IPS-18a (cell line): ENCODE measurements at regions not wholly inside any gene's neighbourhood (a gene's known extent, or its start where the extent isn't known, plus 50 kb on each side); places are given as distances from the start of the nearest gene placed in this dataset.

Source experiments
- H3K27ac ChIP-seq: one replicate; pipeline ENCODE4 v1.5.1; 2013; ENCODE audit warnings: low read length
- H3K27me3 ChIP-seq: one replicate; pipeline ENCODE4 v1.6.1; 2013; ENCODE audit warnings: mild to moderate bottlenecking, low read length; ENCODE audit not compliant: control insufficient read depth, insufficient read depth
- H3K36me3 ChIP-seq: one replicate; pipeline ENCODE4 v1.6.1; 2013; ENCODE audit warnings: low read depth, low read length; ENCODE audit not compliant: control insufficient read depth
- H3K4me1 ChIP-seq: one replicate; pipeline ENCODE4 v1.6.1; 2013; ENCODE audit warnings: low read depth, low read length; ENCODE audit not compliant: control insufficient read depth
- H3K4me3 ChIP-seq: one replicate; pipeline ENCODE4 v1.5.1; 2013; ENCODE audit warnings: low read length
- H3K9ac ChIP-seq: one replicate; pipeline ENCODE4 v1.6.1; 2013; ENCODE audit warnings: mild to moderate bottlenecking, low read length, moderate library complexity
- H3K9me3 ChIP-seq: one replicate; pipeline ENCODE4 v1.6.1; 2013; ENCODE audit warnings: low read depth, low read length; ENCODE audit not compliant: control insufficient read depth

GRCh38 chr10:43885842-43886241 lies 237.2 kb upstream of the ZNF32 start:
- Histone ChIP-seq H3K9me3 (no peaks in the 10 kb centered on the region), H3K27ac (no peak overlapping the region), H3K9ac (no peak overlapping the region), H3K4me3 (no peak overlapping the region), H3K27me3 (no peaks in the 10 kb centered on the region), H3K4me1 (peaks cover 4% of the 10 kb centered on the region), H3K36me3 (no peaks in the 10 kb centered on the region)

GRCh38 chr10:43885252-43885651 lies 236.6 kb upstream of the ZNF32 start:
- no peak overlapping the region for H3K27ac ChIP-seq
- no peak overlapping the region for H3K9ac ChIP-seq
- no peaks in the 10 kb centered on the region for H3K36me3 ChIP-seq
- no peak overlapping the region for H3K4me3 ChIP-seq
- H3K27me3 ChIP-seq, result no peaks in the 10 kb centered on the region
- no peaks in the 10 kb centered on the region for H3K9me3 ChIP-seq
- peaks cover 4% of the 10 kb centered on the region for H3K4me1 ChIP-seq

DNA sequence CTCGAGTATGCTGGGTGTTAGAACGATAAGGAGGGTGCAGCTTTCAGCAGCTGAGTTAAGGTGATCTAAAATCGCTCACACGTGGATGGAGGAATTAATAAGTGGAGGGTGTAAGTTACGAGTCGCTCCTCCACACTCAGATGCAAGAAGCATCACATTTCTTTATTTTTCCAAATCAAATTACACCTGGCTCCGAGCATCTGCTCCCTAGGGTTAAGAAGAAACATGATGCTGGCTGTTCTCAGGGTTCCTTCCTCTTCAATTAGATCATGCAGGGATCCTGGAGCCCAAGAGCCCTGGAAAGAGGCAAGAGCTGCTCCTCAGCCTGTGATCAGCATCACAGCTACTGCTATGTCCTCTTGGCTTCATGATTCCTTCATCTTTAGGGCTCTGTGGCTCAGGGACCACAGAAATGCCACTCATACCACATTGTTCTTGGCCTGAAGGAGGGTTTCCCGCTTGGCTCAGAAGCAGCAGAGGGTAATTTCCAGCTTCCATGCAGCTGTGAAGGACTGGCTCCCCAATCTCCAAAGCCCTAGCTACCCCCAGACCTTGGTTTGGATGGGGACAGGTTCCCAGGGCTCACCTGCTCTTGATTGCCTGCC lies 235.9 kb upstream of the ZNF32 start:
- H3K4me1 ChIP-seq, result peaks cover 4% of the 10 kb centered on the region
- H3K27ac ChIP-seq, result no peak overlapping the region
- no peaks in the 10 kb centered on the region for H3K9me3 ChIP-seq
- no peak overlapping the region for H3K4me3 ChIP-seq
- H3K36me3 ChIP-seq, result no peaks in the 10 kb centered on the region
- H3K27me3 ChIP-seq, result no peaks in the 10 kb centered on the region
- no peak overlapping the region for H3K9ac ChIP-seq

GRCh38 chr10:43882711-43883110 lies 234.0 kb upstream of the ZNF32 start:
- Histone ChIP-seq H3K4me3 (no peak overlapping the region), H3K9me3 (no peaks in the 10 kb centered on the region), H3K27ac (no peak overlapping the region), H3K4me1 (peaks cover 4% of the 10 kb centered on the region), H3K36me3 (no peaks in the 10 kb centered on the region), H3K27me3 (no peaks in the 10 kb centered on the region), H3K9ac (no peak overlapping the region)

- H3K4me3 ChIP-seq, result no peak overlapping the region
- no peak overlapping the region for H3K27ac ChIP-seq
- H3K9me3 ChIP-seq, result no peaks in the 10 kb centered on the region
- peaks cover 4% of the 10 kb centered on the region for H3K4me1 ChIP-seq
- no peaks in the 10 kb centered on the region for H3K36me3 ChIP-seq
- H3K27me3 ChIP-seq, result no peaks in the 10 kb centered on the region
- H3K9ac ChIP-seq, result no peak overlapping the region
Measured at GRCh38 chr10:43881657-43882056, 233.0 kb upstream of the ZNF32 start.

- peaks cover 4% of the 10 kb centered on the region for H3K4me1 ChIP-seq
- no peak overlapping the region for H3K4me3 ChIP-seq
- no peaks in the 10 kb centered on the region for H3K9me3 ChIP-seq
- no peaks in the 10 kb centered on the region for H3K27me3 ChIP-seq
- no peak overlapping the region for H3K9ac ChIP-seq
- H3K27ac ChIP-seq, result no peak overlapping the region
- no peaks in the 10 kb centered on the region for H3K36me3 ChIP-seq
Measured at GRCh38 chr10:43880160-43880559, 231.5 kb upstream of the ZNF32 start.

DNA sequence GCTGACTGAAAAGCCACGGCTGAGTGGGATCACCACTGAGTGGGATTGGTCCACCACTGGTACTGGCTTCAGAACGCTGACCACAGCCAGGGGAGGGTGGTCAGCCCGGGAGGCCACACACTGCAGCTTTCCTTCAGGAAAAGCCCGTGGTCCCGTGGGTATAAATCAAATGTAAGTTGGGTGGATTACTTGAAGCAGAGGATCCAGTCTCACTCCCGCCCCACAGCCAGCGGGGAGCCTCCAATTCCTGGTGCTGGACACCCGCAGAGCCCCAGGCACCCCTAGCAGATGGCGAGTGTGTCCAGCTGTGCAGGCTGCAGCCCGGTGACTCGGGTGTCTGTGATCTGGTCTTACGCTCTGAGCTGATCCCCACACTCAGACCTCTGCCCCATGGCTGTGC lies 231.1 kb upstream of the ZNF32 start:
- Histone ChIP-seq H3K4me1 (peaks cover 4% of the 10 kb centered on the region), H3K27ac (no peak overlapping the region), H3K27me3 (no peaks in the 10 kb centered on the region), H3K9me3 (no peaks in the 10 kb centered on the region), H3K4me3 (no peak overlapping the region), H3K36me3 (no peaks in the 10 kb centered on the region), H3K9ac (no peak overlapping the region)

DNA sequence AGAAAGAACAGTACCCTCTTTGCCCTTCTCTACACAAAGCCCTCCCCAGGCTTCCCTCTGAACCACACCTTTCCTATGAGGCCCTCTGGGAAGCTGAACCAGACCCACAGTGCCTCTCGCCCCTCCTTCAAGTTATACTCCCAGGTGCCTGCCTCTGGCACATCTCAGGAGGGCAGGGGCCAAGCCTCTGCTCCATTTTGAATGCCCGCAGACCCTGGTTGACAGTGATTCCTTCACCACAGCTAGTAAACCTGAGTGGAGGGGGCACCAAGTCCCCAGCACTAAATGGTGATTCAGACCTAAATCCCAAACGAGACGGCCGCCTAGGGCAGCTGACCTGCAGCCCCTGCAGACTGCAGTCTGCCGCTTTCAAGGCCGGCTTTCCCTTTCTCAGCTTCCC lies 230.5 kb upstream of the ZNF32 start:
- Histone ChIP-seq H3K9me3 (no peaks in the 10 kb centered on the region), H3K27me3 (no peaks in the 10 kb centered on the region), H3K9ac (no peak overlapping the region), H3K36me3 (no peaks in the 10 kb centered on the region), H3K4me1 (peaks cover 4% of the 10 kb centered on the region), H3K27ac (no peak overlapping the region), H3K4me3 (no peak overlapping the region)

DNA sequence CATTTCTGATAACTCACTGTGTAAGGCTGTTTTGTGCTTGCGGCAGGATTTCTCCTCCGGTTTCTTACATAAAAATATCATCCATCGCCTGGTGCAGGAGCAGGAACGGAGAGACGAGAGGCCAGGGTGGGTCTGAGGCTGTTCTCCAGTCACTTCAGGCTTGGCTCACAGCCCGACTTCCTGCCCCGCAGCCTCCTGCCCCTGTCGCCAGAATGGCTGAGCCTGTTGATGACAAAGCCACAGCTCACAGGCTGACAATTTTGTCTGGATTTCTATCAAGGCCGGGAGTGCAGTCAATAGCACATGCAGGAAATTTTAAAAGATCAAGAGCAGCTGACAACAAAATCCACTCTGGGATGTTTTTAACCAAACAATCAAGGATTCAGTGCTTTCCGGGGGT lies 229.7 kb upstream of the ZNF32 start:
- no peak overlapping the region for H3K9ac ChIP-seq

GRCh38 chr10:43876976-43877375 lies 228.3 kb upstream of the ZNF32 start:
- Histone ChIP-seq H3K9me3 (no peaks in the 10 kb centered on the region), H3K27me3 (no peaks in the 10 kb centered on the region), H3K36me3 (no peaks in the 10 kb centered on the region), H3K4me3 (no peak overlapping the region), H3K9ac (no peak overlapping the region), H3K27ac (no peak overlapping the region), H3K4me1 (no peaks in the 10 kb centered on the region)

More for the DNA sequence above, 229.7 kb upstream of the ZNF32 start:
- peaks cover 4% of the 10 kb centered on the region for H3K4me1 ChIP-seq
- no peak overlapping the region for H3K4me3 ChIP-seq
- no peak overlapping the region for H3K27ac ChIP-seq
- no peaks in the 10 kb centered on the region for H3K27me3 ChIP-seq
- H3K9me3 ChIP-seq, result no peaks in the 10 kb centered on the region
- no peaks in the 10 kb centered on the region for H3K36me3 ChIP-seq

DNA sequence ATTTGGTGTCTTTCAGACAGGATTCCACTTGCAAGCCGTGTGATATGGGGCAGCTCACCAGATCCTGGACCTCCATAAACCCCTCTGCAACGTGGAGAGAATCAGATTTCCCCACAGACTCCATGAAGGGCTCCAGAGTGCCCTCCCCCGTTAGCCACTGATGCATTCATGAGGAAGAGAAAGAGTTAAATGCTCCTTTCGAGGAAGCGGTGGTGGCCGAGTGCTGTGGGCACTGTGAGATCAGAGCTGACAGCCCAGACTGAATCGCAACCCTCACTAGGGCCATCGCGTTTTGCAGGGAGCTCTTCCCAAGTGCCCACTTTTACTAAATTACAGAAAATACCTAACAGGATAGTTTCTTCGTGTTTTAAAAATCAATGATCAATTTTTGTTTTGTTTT lies 226.3 kb upstream of the ZNF32 start:
- Histone ChIP-seq H3K36me3 (no peaks in the 10 kb centered on the region), H3K4me1 (no peaks in the 10 kb centered on the region), H3K4me3 (no peak overlapping the region), H3K9ac (no peak overlapping the region), H3K9me3 (no peaks in the 10 kb centered on the region), H3K27me3 (no peaks in the 10 kb centered on the region), H3K27ac (no peak overlapping the region)

DNA sequence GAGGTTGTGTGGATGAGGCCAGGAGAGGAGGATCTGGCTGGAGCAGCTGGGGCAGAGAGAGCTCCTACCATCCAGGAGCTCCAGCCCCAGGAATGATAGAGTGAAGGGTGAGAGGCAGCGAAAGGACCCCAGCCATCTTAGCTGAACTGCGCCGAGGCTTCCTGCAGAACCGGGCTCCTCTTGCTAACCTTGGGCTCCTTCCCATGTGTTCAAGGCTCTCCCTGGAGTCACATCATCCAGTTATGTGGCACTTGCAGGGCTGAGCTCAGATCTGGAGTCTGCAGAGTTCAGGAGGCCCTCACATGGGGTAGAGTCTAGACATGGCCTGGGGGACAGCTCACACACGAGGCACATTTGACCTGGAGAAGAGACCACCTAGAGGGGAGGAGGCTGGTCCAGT lies 225.0 kb upstream of the ZNF32 start:
- Histone ChIP-seq H3K27ac (no peak overlapping the region), H3K9ac (no peak overlapping the region), H3K27me3 (no peaks in the 10 kb centered on the region), H3K4me1 (no peaks in the 10 kb centered on the region), H3K4me3 (no peak overlapping the region), H3K9me3 (no peaks in the 10 kb centered on the region), H3K36me3 (no peaks in the 10 kb centered on the region)
